Endothelial cell of umbilical vein (primary cell): ENCODE measurements at regions not wholly inside any gene's neighbourhood (a gene's known extent, or its start where the extent isn't known, plus 50 kb on each side); places are given as distances from the start of the nearest gene placed in this dataset.

Experiments
- GATA2 ChIP-seq: IDR thresholded peaks from 2 replicates; pipeline ENCODE4 v1.7.0; 2011; ENCODE audit warnings: low read depth, mild to moderate bottlenecking, moderate library complexity, mixed read lengths, low read length; ENCODE audit not compliant: insufficient read length, insufficient read depth
- JUN ChIP-seq: IDR thresholded peaks from 2 replicates; pipeline ENCODE4 v1.6.1; 2011; ENCODE audit warnings: borderline replicate concordance, low read depth; ENCODE audit not compliant: insufficient read length, insufficient read depth
- MYC ChIP-seq: IDR thresholded peaks from one replicate; pipeline ENCODE4 v1.6.1; 2011; ENCODE audit warnings: mild to moderate bottlenecking, low read depth, low read length
- POLR2A ChIP-seq: IDR thresholded peaks from 2 replicates; pipeline ENCODE4 v1.6.1; 2012; ENCODE audit warnings: low read depth, mild to moderate bottlenecking, control low read depth, low read length
- POLR2AphosphoS5 ChIP-seq: IDR thresholded peaks from 2 replicates; pipeline ENCODE4 v1.6.1; 2012; ENCODE audit warnings: low read depth, mild to moderate bottlenecking, control low read depth, low read length, moderate library complexity; ENCODE audit not compliant: insufficient read depth
- TF ChIP-seq, protein P1 (sequence below), 2 donors: IDR thresholded peaks; 1 replicate in 1 of 2; 2 replicates in 1 of 2; pipeline ENCODE4 v1.5.1; 2011; ENCODE audit warnings: low read length in 2 of 2, mild to moderate bottlenecking in 2 of 2, moderate library complexity in 2 of 2, control low read depth in 1 of 2, inconsistent platforms in 1 of 2, low read depth in 1 of 2; ENCODE audit not compliant: insufficient read depth in 1 of 2; ENCODE audit errors: extremely low read depth in 1 of 2

DNA sequence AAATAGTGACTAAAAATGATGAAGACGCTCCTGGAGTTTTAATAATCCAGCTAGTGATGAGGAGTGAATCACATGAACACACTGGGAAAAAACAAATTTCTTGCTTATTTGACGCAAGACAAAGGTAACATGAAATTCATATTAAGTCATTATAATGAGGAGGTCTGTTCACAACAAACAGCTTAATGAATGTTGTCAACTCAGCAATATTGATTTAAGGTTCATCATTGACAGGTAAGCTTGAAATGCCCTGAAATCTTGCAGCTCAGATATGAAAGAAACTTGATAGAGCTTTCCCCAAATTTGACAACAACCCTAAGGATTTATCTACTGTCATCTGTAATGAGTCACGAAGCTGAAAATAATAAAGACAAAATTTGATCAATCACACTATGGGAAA lies 108.1 kb upstream of the SELENOK start:
- no peak for TF ChIP-seq MYC
- no peak for TF ChIP-seq JUN
- TF ChIP-seq, protein P1, sequence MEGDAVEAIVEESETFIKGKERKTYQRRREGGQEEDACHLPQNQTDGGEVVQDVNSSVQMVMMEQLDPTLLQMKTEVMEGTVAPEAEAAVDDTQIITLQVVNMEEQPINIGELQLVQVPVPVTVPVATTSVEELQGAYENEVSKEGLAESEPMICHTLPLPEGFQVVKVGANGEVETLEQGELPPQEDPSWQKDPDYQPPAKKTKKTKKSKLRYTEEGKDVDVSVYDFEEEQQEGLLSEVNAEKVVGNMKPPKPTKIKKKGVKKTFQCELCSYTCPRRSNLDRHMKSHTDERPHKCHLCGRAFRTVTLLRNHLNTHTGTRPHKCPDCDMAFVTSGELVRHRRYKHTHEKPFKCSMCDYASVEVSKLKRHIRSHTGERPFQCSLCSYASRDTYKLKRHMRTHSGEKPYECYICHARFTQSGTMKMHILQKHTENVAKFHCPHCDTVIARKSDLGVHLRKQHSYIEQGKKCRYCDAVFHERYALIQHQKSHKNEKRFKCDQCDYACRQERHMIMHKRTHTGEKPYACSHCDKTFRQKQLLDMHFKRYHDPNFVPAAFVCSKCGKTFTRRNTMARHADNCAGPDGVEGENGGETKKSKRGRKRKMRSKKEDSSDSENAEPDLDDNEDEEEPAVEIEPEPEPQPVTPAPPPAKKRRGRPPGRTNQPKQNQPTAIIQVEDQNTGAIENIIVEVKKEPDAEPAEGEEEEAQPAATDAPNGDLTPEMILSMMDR (IDR thresholded peaks at IDR 0.05; ENCODE audit: extremely low read depth in 1 of 2, insufficient read depth in 1 of 2, low read depth in 1 of 2, low read length in 2 of 2): no peak
- no peak for TF ChIP-seq POLR2AphosphoS5
- no peak for TF ChIP-seq POLR2A
- TF ChIP-seq GATA2: no peak
